HepG2 (cell line): ENCODE measurements at regions not wholly inside any gene's neighbourhood (a gene's known extent, or its start where the extent isn't known, plus 50 kb on each side); places are given as distances from the start of the nearest gene placed in this dataset.

Experiments
- ARNTL ChIP-seq: sonication (generic); formaldehyde crosslinking; IDR thresholded peaks from 2 replicates; pipeline ENCODE4 v1.4.0; 2020; ENCODE audit warnings: mild to moderate bottlenecking, missing genetic modification reagents
- CBX2 ChIP-seq, 2 experiments: fragments of 200-600 bp in 1 of 2; sonication (generic); formaldehyde crosslinking in 1 of 2; IDR thresholded peaks; 2 replicates each; pipeline versions ENCODE4 v1.7.0 to v1.8.1; 2018 to 2022; ENCODE audit warnings: low read depth in 2 of 2, low read length in 1 of 2, mild to moderate bottlenecking in 1 of 2, missing genetic modification reagents in 1 of 2
- CBX5 ChIP-seq: sonication (generic); formaldehyde crosslinking; IDR thresholded peaks from 2 replicates; pipeline ENCODE4 v1.4.0; 2020; ENCODE audit warnings: missing genetic modification reagents, borderline replicate concordance
- CCDC6 ChIP-seq: sonication (generic); formaldehyde crosslinking; IDR thresholded peaks from 2 replicates; pipeline ENCODE4 v1.8.1; 2022; ENCODE audit warnings: mild to moderate bottlenecking, missing genetic modification reagents, moderate library complexity
- CREM ChIP-seq, 2 experiments: sonication (generic) in 1 of 2; formaldehyde crosslinking in 1 of 2; IDR thresholded peaks; 2 replicates each; pipeline versions ENCODE4 v1.4.0 to v1.6.1; 2016 to 2020; ENCODE audit warnings: antibody characterized with exemption in 1 of 2, mild to moderate bottlenecking in 1 of 2, missing genetic modification reagents in 1 of 2
- FOXA3 ChIP-seq: IDR thresholded peaks from 2 replicates; pipeline ENCODE4 v1.6.1; 2016; ENCODE audit warnings: missing genetic modification reagents, missing compliant biosample characterization
- MBD4 ChIP-seq: IDR thresholded peaks from 2 replicates; pipeline ENCODE4 v1.6.1; 2012; ENCODE audit warnings: low read length, inconsistent platforms, borderline replicate concordance
- POLR2A ChIP-seq, 2 experiments: IDR thresholded peaks; 2 replicates each; pipeline ENCODE4 v1.6.1; 2011; ENCODE audit warnings: low read depth in 2 of 2, low read length in 2 of 2, mild to moderate bottlenecking in 1 of 2, moderate library complexity in 1 of 2; ENCODE audit not compliant: insufficient read depth in 1 of 2
- RARA ChIP-seq: IDR thresholded peaks from 2 replicates; pipeline ENCODE4 v1.6.1; 2016; ENCODE audit warnings: missing genetic modification reagents, missing compliant biosample characterization
- RXRA ChIP-seq: sonication (generic); formaldehyde crosslinking; IDR thresholded peaks from 2 replicates; pipeline ENCODE4 v1.5.1; 2020; ENCODE audit warnings: missing genetic modification reagents
- SCMH1 ChIP-seq: sonication (generic); formaldehyde crosslinking; IDR thresholded peaks from 2 replicates; pipeline ENCODE4 v1.9.0; 2021; ENCODE audit warnings: missing genetic modification reagents, mild to moderate bottlenecking, borderline replicate concordance
- SIX1 ChIP-seq: sonication (generic); formaldehyde crosslinking; IDR thresholded peaks from 2 replicates; pipeline ENCODE4 v1.4.0; 2020; ENCODE audit warnings: missing genetic modification reagents, borderline replicate concordance
- SOX5 ChIP-seq: IDR thresholded peaks from 2 replicates; pipeline ENCODE4 v1.6.1; 2016; ENCODE audit warnings: borderline replicate concordance
- TBX2 ChIP-seq: sonication (generic); formaldehyde crosslinking; IDR thresholded peaks from 2 replicates; pipeline ENCODE4 v1.5.0; 2020; ENCODE audit warnings: missing genetic modification reagents, mild to moderate bottlenecking, borderline replicate concordance
- TCF7 ChIP-seq: sonication (generic); IDR thresholded peaks from 2 replicates; pipeline ENCODE4 v1.6.1; 2016; ENCODE audit warnings: antibody characterized with exemption, low read depth
- XBP1 ChIP-seq: sonication (generic); formaldehyde crosslinking; IDR thresholded peaks from 2 replicates; pipeline ENCODE4 v1.5.0; 2020; ENCODE audit warnings: missing genetic modification reagents
- XRCC5 ChIP-seq: fragments of 200-400 bp; formaldehyde crosslinking; optimal IDR thresholded peaks from 2 replicates; pipeline ENCODE3; 2017; ENCODE audit warnings: mild to moderate bottlenecking, low read length
- ZNF530 ChIP-seq: sonication (generic); formaldehyde crosslinking; IDR thresholded peaks from 2 replicates; pipeline ENCODE4 v1.5.0; 2020; ENCODE audit warnings: low read depth, mild to moderate bottlenecking, missing genetic modification reagents
- ZNF749 ChIP-seq: sonication (generic); formaldehyde crosslinking; IDR thresholded peaks from 2 replicates; pipeline ENCODE4 v1.8.0; 2022; ENCODE audit warnings: mild to moderate bottlenecking, missing genetic modification reagents, moderate library complexity, borderline replicate concordance
- TF ChIP-seq, protein P1 (sequence below): IDR thresholded peaks from 2 replicates; pipeline ENCODE4 v1.4.0; 2020; ENCODE audit warnings: mild to moderate bottlenecking, missing genetic modification reagents
- TF ChIP-seq, protein P2 (sequence below): sonication (generic); formaldehyde crosslinking; IDR thresholded peaks from 2 replicates; pipeline ENCODE4 v1.9.0; 2021; ENCODE audit warnings: missing genetic modification reagents, borderline replicate concordance
- TF ChIP-seq, protein P3 (sequence below): sonication (generic); formaldehyde crosslinking; IDR thresholded peaks from 2 replicates; pipeline ENCODE4 v1.8.1; 2023; ENCODE audit warnings: missing genetic modification reagents, inconsistent platforms, borderline replicate concordance

DNA sequence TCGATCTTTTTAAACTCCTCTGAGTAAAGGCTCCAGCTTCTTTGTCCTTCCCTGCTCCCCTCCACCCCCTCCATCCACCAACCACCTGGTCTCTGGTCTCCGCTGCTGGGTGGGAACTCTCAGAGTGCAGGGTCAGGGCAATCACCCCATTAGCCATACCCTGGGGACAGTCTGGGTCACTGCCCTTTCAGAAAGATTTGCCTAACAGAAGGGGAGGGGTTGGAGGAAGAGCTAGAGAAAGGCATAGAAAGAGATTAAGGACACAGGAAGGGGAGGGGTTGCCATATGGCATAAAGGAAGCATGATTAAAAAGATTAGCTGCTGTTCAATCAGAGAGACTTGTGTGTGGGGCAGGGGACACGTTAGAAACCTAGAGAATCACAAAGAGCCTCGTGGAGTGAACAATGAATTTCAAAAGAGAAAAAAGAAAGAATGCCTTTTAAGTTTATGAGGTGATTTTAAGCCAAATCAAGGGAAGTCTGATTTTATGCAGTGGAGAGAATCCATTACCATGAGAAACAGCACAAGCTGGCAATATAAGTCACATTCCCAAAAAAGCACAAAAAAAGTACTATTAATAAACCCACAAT lies 115.5 kb upstream of the ACSL4 start (continued):
- TF ChIP-seq, protein P1, sequence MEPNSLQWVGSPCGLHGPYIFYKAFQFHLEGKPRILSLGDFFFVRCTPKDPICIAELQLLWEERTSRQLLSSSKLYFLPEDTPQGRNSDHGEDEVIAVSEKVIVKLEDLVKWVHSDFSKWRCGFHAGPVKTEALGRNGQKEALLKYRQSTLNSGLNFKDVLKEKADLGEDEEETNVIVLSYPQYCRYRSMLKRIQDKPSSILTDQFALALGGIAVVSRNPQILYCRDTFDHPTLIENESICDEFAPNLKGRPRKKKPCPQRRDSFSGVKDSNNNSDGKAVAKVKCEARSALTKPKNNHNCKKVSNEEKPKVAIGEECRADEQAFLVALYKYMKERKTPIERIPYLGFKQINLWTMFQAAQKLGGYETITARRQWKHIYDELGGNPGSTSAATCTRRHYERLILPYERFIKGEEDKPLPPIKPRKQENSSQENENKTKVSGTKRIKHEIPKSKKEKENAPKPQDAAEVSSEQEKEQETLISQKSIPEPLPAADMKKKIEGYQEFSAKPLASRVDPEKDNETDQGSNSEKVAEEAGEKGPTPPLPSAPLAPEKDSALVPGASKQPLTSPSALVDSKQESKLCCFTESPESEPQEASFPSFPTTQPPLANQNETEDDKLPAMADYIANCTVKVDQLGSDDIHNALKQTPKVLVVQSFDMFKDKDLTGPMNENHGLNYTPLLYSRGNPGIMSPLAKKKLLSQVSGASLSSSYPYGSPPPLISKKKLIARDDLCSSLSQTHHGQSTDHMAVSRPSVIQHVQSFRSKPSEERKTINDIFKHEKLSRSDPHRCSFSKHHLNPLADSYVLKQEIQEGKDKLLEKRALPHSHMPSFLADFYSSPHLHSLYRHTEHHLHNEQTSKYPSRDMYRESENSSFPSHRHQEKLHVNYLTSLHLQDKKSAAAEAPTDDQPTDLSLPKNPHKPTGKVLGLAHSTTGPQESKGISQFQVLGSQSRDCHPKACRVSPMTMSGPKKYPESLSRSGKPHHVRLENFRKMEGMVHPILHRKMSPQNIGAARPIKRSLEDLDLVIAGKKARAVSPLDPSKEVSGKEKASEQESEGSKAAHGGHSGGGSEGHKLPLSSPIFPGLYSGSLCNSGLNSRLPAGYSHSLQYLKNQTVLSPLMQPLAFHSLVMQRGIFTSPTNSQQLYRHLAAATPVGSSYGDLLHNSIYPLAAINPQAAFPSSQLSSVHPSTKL (CRISPR knock-in tag): peak; percentile 46
- TF ChIP-seq RARA (CRISPR knock-in tag) (peak; percentile 93), ZNF749 (no peak), CBX5 (CRISPR knock-in tag) (no peak), CREM (IDR thresholded peaks at IDR 0.05) (peak; percentile 45; the same call in 1 of the 2 replicates), CREM (CRISPR knock-in tag; IDR thresholded peaks at IDR 0.05) (no peak), MBD4 (no peak), SOX5 (CRISPR knock-in tag) (peak; percentile 42; the same call in 1 of the 2 replicates), ARNTL (CRISPR knock-in tag) (no peak), ZNF530 (CRISPR knock-in tag) (no peak), CBX2 (IDR thresholded peaks at IDR 0.05; ENCODE audit: low read depth, low read length) (no peak), CBX2 (CRISPR knock-in tag; IDR thresholded peaks at IDR 0.05; ENCODE audit: low read depth) (no peak), POLR2A (IDR thresholded peaks at IDR 0.05; ENCODE audit: insufficient read depth in 1 of 2, low read depth in 2 of 2, low read length in 2 of 2) (no peak), CCDC6 (no peak), RXRA (CRISPR knock-in tag) (peak; percentile 70; the same call in 1 of the 2 replicates), XBP1 (no peak), XRCC5 (no peak), FOXA3 (CRISPR knock-in tag) (peak; percentile 31; the same call in 1 of the 2 replicates), TCF7 (no peak), SCMH1 (CRISPR knock-in tag) (no peak), SIX1 (CRISPR knock-in tag) (no peak), TBX2 (CRISPR knock-in tag) (peak; percentile 40; the same call in 1 of the 2 replicates)
- TF ChIP-seq, protein P2, sequence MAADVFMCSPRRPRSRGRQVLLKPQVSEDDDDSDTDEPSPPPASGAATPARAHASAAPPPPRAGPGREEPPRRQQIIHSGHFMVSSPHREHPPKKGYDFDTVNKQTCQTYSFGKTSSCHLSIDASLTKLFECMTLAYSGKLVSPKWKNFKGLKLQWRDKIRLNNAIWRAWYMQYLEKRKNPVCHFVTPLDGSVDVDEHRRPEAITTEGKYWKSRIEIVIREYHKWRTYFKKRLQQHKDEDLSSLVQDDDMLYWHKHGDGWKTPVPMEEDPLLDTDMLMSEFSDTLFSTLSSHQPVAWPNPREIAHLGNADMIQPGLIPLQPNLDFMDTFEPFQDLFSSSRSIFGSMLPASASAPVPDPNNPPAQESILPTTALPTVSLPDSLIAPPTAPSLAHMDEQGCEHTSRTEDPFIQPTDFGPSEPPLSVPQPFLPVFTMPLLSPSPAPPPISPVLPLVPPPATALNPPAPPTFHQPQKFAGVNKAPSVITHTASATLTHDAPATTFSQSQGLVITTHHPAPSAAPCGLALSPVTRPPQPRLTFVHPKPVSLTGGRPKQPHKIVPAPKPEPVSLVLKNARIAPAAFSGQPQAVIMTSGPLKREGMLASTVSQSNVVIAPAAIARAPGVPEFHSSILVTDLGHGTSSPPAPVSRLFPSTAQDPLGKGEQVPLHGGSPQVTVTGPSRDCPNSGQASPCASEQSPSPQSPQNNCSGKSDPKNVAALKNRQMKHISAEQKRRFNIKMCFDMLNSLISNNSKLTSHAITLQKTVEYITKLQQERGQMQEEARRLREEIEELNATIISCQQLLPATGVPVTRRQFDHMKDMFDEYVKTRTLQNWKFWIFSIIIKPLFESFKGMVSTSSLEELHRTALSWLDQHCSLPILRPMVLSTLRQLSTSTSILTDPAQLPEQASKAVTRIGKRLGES (CRISPR knock-in tag): no peak
- TF ChIP-seq, protein P3, sequence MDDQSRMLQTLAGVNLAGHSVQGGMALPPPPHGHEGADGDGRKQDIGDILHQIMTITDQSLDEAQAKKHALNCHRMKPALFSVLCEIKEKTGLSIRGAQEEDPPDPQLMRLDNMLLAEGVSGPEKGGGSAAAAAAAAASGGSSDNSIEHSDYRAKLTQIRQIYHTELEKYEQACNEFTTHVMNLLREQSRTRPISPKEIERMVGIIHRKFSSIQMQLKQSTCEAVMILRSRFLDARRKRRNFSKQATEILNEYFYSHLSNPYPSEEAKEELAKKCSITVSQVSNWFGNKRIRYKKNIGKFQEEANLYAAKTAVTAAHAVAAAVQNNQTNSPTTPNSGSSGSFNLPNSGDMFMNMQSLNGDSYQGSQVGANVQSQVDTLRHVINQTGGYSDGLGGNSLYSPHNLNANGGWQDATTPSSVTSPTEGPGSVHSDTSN (CRISPR knock-in tag): no peak
